ENCODE measurements at regions not wholly inside any gene's neighbourhood (a gene's known extent, or its start where the extent isn't known, plus 50 kb on each side); places are given as distances from the start of the nearest gene placed in this dataset.

DNA sequence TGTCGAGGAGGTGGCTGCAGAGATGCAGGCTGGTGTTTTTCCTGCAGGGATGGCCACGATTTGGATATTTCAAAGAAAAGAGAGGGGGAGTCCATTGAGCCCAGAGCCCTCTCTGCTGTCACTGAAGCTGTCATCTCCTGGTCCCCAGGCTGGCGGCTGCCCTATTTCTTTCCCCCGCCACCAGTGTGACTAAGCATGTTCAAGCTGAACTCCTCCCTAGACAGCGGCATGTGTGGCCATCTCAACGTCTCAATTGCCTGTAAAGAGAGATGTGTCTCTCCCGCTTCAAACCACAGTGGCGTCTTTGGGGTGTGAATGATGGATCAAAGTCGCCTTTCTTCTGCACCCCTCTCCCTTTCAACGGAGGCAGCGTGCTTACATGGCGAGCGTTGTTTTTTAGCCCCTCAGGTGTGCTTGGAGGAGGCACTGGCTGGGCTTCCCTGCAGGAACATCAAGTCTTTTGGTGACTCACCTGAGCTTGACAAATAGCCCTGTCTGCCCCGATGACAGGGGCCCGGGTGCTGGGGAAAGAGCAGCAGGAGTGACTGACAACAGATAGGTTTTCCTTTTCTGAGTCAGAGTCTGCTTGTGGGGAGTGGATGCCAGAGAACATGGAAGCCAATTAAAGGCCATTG is 346.4 kb upstream of the AJAP1 start:
- no peak for DNase-seq (ENCODE audit: low read depth)
- H3K4me3 ChIP-seq (ENCODE audit: low read depth, low read length), result no peak overlapping the region
- TF ChIP-seq, protein P1, sequence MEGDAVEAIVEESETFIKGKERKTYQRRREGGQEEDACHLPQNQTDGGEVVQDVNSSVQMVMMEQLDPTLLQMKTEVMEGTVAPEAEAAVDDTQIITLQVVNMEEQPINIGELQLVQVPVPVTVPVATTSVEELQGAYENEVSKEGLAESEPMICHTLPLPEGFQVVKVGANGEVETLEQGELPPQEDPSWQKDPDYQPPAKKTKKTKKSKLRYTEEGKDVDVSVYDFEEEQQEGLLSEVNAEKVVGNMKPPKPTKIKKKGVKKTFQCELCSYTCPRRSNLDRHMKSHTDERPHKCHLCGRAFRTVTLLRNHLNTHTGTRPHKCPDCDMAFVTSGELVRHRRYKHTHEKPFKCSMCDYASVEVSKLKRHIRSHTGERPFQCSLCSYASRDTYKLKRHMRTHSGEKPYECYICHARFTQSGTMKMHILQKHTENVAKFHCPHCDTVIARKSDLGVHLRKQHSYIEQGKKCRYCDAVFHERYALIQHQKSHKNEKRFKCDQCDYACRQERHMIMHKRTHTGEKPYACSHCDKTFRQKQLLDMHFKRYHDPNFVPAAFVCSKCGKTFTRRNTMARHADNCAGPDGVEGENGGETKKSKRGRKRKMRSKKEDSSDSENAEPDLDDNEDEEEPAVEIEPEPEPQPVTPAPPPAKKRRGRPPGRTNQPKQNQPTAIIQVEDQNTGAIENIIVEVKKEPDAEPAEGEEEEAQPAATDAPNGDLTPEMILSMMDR (IDR thresholded peaks at IDR 0.05; ENCODE audit: insufficient read depth, low read depth, low read length, missing control alignments), result no peak

DNA sequence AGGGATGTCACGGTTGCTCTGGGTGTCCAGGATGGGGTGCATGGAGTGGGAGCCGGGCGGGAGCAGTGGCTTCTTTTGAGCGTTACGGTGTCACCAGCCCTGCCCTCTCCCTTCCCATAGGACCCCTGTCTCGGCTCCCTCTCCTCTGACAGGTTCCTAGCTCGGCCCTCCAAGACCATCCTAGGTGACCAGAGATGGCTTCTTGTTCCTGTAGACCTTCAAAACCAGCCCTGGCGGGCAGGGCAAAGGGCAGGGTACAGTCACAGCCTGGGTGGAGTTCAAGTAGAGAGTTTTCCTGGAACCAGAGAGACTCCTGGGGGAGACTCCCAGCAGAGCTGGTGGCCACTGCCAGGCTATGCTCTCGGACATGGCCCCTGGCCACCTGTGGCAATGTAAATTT is 345.6 kb upstream of the AJAP1 start:
- no peak overlapping the region for H3K4me3 ChIP-seq (ENCODE audit: low read depth, low read length)
- DNase-seq (ENCODE audit: low read depth), result no peak
- TF ChIP-seq, protein P1 (IDR thresholded peaks at IDR 0.05; ENCODE audit: insufficient read depth, low read depth, low read length, missing control alignments), result no peak

DNA sequence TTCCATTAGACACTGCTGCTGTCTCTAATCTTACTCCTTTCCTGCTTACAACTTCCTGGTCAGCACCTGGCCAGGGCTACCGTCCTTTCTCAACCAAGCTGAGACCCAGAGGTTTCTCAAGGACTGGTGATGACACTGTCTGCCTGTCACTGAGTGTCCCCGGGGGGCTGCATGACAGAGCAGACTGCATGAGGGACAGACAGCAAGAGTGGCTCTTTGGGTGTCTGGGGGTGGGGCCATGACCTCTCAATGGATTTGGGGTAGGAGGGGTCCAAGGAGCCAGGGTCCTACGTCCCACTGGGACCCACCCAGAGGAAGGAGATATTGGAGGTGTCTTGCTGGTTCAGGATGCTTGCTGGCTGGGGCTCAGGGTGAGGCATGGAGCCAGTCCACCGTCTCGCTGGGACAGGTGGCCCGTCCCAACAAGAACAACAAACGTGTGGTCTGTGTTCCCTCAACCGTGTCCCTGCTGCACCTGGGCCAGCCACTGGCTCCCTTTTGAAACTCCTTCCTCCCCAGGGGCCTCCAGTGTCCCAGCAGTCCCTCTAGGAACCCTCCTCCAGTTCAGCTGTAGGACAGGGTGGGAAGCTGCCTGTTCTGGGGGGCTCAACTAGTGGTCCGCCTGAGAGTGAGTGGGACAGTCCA is 344.6 kb upstream of the AJAP1 start:
- TF ChIP-seq, protein P1 (IDR thresholded peaks at IDR 0.05; ENCODE audit: insufficient read depth, low read depth, low read length, missing control alignments), result no peak
- no peak overlapping the region for H3K4me3 ChIP-seq (ENCODE audit: low read depth, low read length)
- peak; percentile 8 for DNase-seq (ENCODE audit: low read depth)

GRCh38 chr1:4310396-4310923 is 343.9 kb upstream of the AJAP1 start:
- H3K4me3 ChIP-seq (ENCODE audit: low read depth, low read length), result no peak overlapping the region
- DNase-seq (ENCODE audit: low read depth), result no peak
- TF ChIP-seq, protein P1 (IDR thresholded peaks at IDR 0.05; ENCODE audit: insufficient read depth, low read depth, low read length, missing control alignments), result no peak

- no peak overlapping the region for H3K4me3 ChIP-seq (ENCODE audit: low read depth, low read length)
- TF ChIP-seq, protein P1 (IDR thresholded peaks at IDR 0.05; ENCODE audit: insufficient read depth, low read depth, low read length, missing control alignments), result no peak
- no peak for DNase-seq (ENCODE audit: low read depth)
These were observed 342.4 kb upstream of the AJAP1 start for GRCh38 chr1:4312024-4312423.

DNA sequence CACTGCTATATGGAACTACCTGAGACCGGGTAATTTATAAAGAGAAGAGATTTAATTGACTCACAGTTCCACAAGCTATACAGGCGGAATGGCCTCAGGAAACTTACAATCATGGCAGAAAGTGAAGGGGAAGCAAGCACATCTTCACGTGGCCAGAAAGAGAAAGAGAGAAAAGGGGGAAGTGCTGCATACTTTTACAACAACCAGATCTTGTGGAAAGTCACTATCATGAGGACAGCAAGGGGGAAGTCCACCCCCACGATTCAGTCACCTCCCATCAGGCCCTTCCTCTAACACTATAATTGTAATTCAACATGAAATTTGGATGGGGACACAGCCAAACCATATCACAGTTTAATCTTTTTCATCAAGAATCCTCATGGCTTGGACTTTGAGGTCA is 339.2 kb upstream of the AJAP1 start:
- no peak for DNase-seq (ENCODE audit: low read depth)
- TF ChIP-seq, protein P1 (IDR thresholded peaks at IDR 0.05; ENCODE audit: insufficient read depth, low read depth, low read length, missing control alignments), result no peak
- H3K4me3 ChIP-seq (ENCODE audit: low read depth, low read length), result no peak overlapping the region

Measured in GM12865 (cell line).